GM12892 (cell line): ENCODE measurements at regions not wholly inside any gene's neighbourhood (a gene's known extent, or its start where the extent isn't known, plus 50 kb on each side); places are given as distances from the start of the nearest gene placed in this dataset.

Source experiments
- POLR2A ChIP-seq: IDR thresholded peaks from 2 replicates; pipeline ENCODE4 v1.6.1; 2011; ENCODE audit warnings: low read depth, low read length, control low read depth
- POLR2AphosphoS5 ChIP-seq: IDR thresholded peaks from 2 replicates; pipeline ENCODE4 v1.6.1; 2011; ENCODE audit warnings: low read depth, low read length, control low read depth
- TAF1 ChIP-seq: IDR thresholded peaks from 2 replicates; pipeline ENCODE4 v1.6.1; 2011; ENCODE audit warnings: low read depth, mild to moderate bottlenecking, control low read depth, low read length, borderline replicate concordance

- no peak for TF ChIP-seq POLR2AphosphoS5
- no peak for TF ChIP-seq POLR2A
- TF ChIP-seq TAF1, result no peak
Observed at GRCh38 chr7:108697254-108697653, 127.6 kb downstream of the DNAJB9 start.
